Heart left ventricle (tissue), 13 donors: ENCODE measurements at regions not wholly inside any gene's neighbourhood (a gene's known extent, or its start where the extent isn't known, plus 50 kb on each side); places are given as distances from the start of the nearest gene placed in this dataset.

ENCODE experiments used
- CTCF ChIP-seq, 12 donors: fragments of 200-600 bp; sonication (generic) in 4 of 12; IDR thresholded peaks; one replicate each; pipeline versions ENCODE4 v1.5.0 to v1.8.0; 2018 to 2022; ENCODE audit warnings: antibody characterized with exemption in 12 of 12, mild to moderate bottlenecking in 5 of 12
- POLR2A ChIP-seq, 2 donors: fragments of 450-650 bp; IDR thresholded peaks; one replicate each; pipeline ENCODE4 v1.6.1; 2017; ENCODE audit warnings: antibody characterized with exemption in 2 of 2, mild to moderate bottlenecking in 2 of 2, moderate library complexity in 2 of 2
- donor health status: ischemic (EF 13 %, LVEDD 7.1; RV severe dilation, severe dysfunction).
- donor health status: DM: no; HTN: yes; CAD: no.
- donor health status: DM: no; HTN: no; CAD: no.
- donor health status: ischemic (EF 25% LVEDD 6.9; RV normal size, moderate dysfunction).
- donor health status: ischemic (EF 25% LVEDD 5.7; RV mildly dilated, moderate dysfunction).
- donor health status: ischemic (EF 35%, LVEDD 5.7; RV mildly dilated, moderate dysfunction).
- donor health status: nonischemic (EF 11% LVEDD 7.7; RV severe dilation, severe dysfunction).
- donor health status: DM: yes; HTN: yes; CAD: no.
- donor health status: PGD.
- donor health status: ischemic (EF 29% LVEDD 5.4; RV normal size, mild dysfunction).
- donor health status: nonischemic (EF 23%, LVEDD 6.1; RV moderate dilation, normal function).

DNA sequence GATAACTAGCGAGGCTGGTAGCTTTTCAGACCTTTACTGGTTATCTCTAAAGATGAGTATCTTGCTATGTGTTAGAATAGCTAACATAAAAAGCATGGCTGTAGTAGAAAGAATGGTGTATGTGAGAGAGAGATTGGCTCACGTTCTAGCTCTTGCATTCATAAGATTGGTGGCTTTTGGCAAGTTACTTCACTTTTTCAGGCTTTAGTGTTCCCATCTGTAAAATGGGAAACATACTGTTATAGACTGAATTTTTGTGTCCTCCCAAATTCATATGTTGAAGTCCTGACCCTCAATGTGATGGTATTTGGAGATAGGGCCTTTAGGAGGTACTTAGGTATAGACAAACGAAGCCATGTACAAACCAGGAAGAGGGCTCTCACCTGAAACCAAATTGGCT is 302.4 kb upstream of the KLF4 start:
- TF ChIP-seq CTCF (IDR thresholded peaks at IDR 0.05) (no peak), POLR2A (IDR thresholded peaks at IDR 0.05) (no peak)
